H9 (cell line): ENCODE measurements at regions not wholly inside any gene's neighbourhood (a gene's known extent, or its start where the extent isn't known, plus 50 kb on each side); places are given as distances from the start of the nearest gene placed in this dataset.

Source experiments
- DNase-seq: peaks from one replicate; pipeline ENCODE4 v3.0.0-alpha.2; 2017
- H2AFZ ChIP-seq: one replicate; pipeline ENCODE4 v1.6.1; 2013; ENCODE audit warnings: mild to moderate bottlenecking, low read length, control low read depth, moderate library complexity
- H2AK5ac ChIP-seq: 2 replicates; pipeline ENCODE4 v1.6.1; 2013; ENCODE audit warnings: low read length, control low read depth, mixed read lengths; ENCODE audit not compliant: insufficient read length
- H2BK120ac ChIP-seq: one replicate; pipeline ENCODE4 v1.6.1; 2013; ENCODE audit warnings: low read depth, mild to moderate bottlenecking, low read length, control low read depth, inconsistent platforms; ENCODE audit not compliant: poor library complexity, severe bottlenecking
- H2BK12ac ChIP-seq: 2 replicates; pipeline ENCODE4 v1.6.1; 2013; ENCODE audit warnings: low read length, control low read depth, mixed read lengths, low read depth; ENCODE audit not compliant: insufficient read length
- H2BK15ac ChIP-seq: 2 replicates; pipeline ENCODE4 v1.6.1; 2013; ENCODE audit warnings: low read depth, low read length, control low read depth
- H2BK20ac ChIP-seq: one replicate; pipeline ENCODE4 v1.6.1; 2013; ENCODE audit warnings: low read depth, mild to moderate bottlenecking, low read length, control low read depth, inconsistent platforms; ENCODE audit not compliant: poor library complexity, severe bottlenecking
- H2BK5ac ChIP-seq: 2 replicates; pipeline ENCODE4 v1.6.1; 2013; ENCODE audit warnings: low read length, control low read depth, mixed read lengths; ENCODE audit not compliant: insufficient read length
- H3K14ac ChIP-seq: 2 replicates; pipeline ENCODE4 v1.6.1; 2013; ENCODE audit warnings: low read length, control low read depth; ENCODE audit not compliant: insufficient read depth
- H3K18ac ChIP-seq: 2 replicates; pipeline ENCODE4 v1.6.1; 2013; ENCODE audit warnings: low read depth, mild to moderate bottlenecking, mixed read lengths, low read length, control low read depth; ENCODE audit not compliant: insufficient read length
- H3K23ac ChIP-seq: 2 replicates; pipeline ENCODE4 v1.6.1; 2013; ENCODE audit warnings: low read length, control low read depth, mixed read lengths, low read depth; ENCODE audit not compliant: insufficient read length
- H3K23me2 ChIP-seq: 2 replicates; pipeline ENCODE4 v1.6.1; 2013; ENCODE audit warnings: low read depth, mild to moderate bottlenecking, mixed read lengths, low read length, control low read depth; ENCODE audit not compliant: insufficient read length, poor library complexity, severe bottlenecking
- H3K27ac ChIP-seq: 2 replicates; pipeline ENCODE4 v1.5.1; 2013; ENCODE audit warnings: low read length, control low read depth, mixed read lengths, low read depth; ENCODE audit not compliant: insufficient read length
- H3K27me3 ChIP-seq: 2 replicates; pipeline ENCODE4 v1.6.1; 2013; ENCODE audit warnings: low read length, control low read depth, inconsistent platforms; ENCODE audit not compliant: insufficient read depth
- H3K4ac ChIP-seq: 2 replicates; pipeline ENCODE4 v1.6.1; 2013; ENCODE audit warnings: low read depth, mild to moderate bottlenecking, control low read depth, inconsistent platforms, low read length, moderate library complexity
- H3K4me1 ChIP-seq: 2 replicates; pipeline ENCODE4 v1.6.1; 2013; ENCODE audit warnings: low read length, control low read depth, inconsistent platforms; ENCODE audit not compliant: insufficient read depth
- H3K4me2 ChIP-seq: 2 replicates; pipeline ENCODE4 v1.6.1; 2013; ENCODE audit warnings: low read length, control low read depth, mixed read lengths; ENCODE audit not compliant: insufficient read length, insufficient read depth
- H3K56ac ChIP-seq: 2 replicates; pipeline ENCODE4 v1.6.1; 2013; ENCODE audit warnings: low read depth, mild to moderate bottlenecking, mixed read lengths, low read length, control low read depth; ENCODE audit not compliant: insufficient read length
- H3K79me1 ChIP-seq: 2 replicates; pipeline ENCODE4 v1.6.1; 2013; ENCODE audit warnings: low read depth, mild to moderate bottlenecking, moderate library complexity, low read length, control low read depth, inconsistent platforms; ENCODE audit not compliant: insufficient read depth, poor library complexity, severe bottlenecking
- H3K79me2 ChIP-seq: 2 replicates; pipeline ENCODE4 v1.6.1; 2013; ENCODE audit warnings: low read length, control low read depth, inconsistent platforms; ENCODE audit not compliant: insufficient read depth
- H3K9ac ChIP-seq: 2 replicates; pipeline ENCODE4 v1.6.1; 2013; ENCODE audit warnings: low read length, control low read depth, mixed read lengths; ENCODE audit not compliant: insufficient read length; ENCODE audit errors: extremely low read depth
- H3K9me3 ChIP-seq: one replicate; pipeline ENCODE4 v1.6.1; 2013; ENCODE audit warnings: low read depth, low read length, inconsistent platforms; ENCODE audit not compliant: control insufficient read depth
- H3T11ph ChIP-seq: one replicate; pipeline ENCODE4 v1.6.1; 2013; ENCODE audit warnings: mild to moderate bottlenecking, low read length, control low read depth, inconsistent platforms
- H4K20me1 ChIP-seq: one replicate; pipeline ENCODE4 v1.6.1; 2013; ENCODE audit not compliant: control insufficient read depth, insufficient read length, insufficient read depth
- H4K5ac ChIP-seq: 2 replicates; pipeline ENCODE4 v1.6.1; 2013; ENCODE audit warnings: low read depth, mild to moderate bottlenecking, mixed read lengths, low read length, control low read depth; ENCODE audit not compliant: insufficient read length
- H4K8ac ChIP-seq: replicated peaks from 2 replicates; pipeline ENCODE4 v1.6.1; 2013; ENCODE audit warnings: low read length, control low read depth, mixed read lengths, low read depth; ENCODE audit not compliant: insufficient read length
- H4K91ac ChIP-seq: 2 replicates; pipeline ENCODE4 v1.6.1; 2013; ENCODE audit warnings: low read depth, mild to moderate bottlenecking, moderate library complexity, mixed read lengths, low read length, control low read depth; ENCODE audit not compliant: insufficient read length
- H3K27ac Mint-ChIP-seq, 3 experiments: 2 replicates in 2 of 3; 3 replicates in 1 of 3; pipeline ENCODE4 v1.8.0; 2020 to 2021; ENCODE audit warnings: mixed read lengths in 3 of 3, mild to moderate bottlenecking in 1 of 3, moderate library complexity in 1 of 3
- H3K27me3 Mint-ChIP-seq: 2 replicates; pipeline ENCODE4 v1.8.0; 2021; ENCODE audit warnings: low read depth, mild to moderate bottlenecking, moderate library complexity, mixed read lengths
- H3K36me3 Mint-ChIP-seq, 3 experiments: 2 replicates in 2 of 3; 3 replicates in 1 of 3; pipeline ENCODE4 v1.8.0; 2020 to 2021; ENCODE audit warnings: low read depth in 3 of 3, mixed read lengths in 3 of 3; ENCODE audit not compliant: insufficient read depth in 1 of 3
- H3K4me1 Mint-ChIP-seq, 2 experiments: 2 replicates each; pipeline ENCODE4 v1.8.0; 2020; ENCODE audit warnings: mixed read lengths in 2 of 2
- H3K4me3 Mint-ChIP-seq, 2 experiments: 2 replicates in 1 of 2; 3 replicates in 1 of 2; pipeline ENCODE4 v1.8.0; 2020 to 2021; ENCODE audit warnings: mild to moderate bottlenecking in 2 of 2, mixed read lengths in 2 of 2, moderate library complexity in 1 of 2
- H3K9me3 Mint-ChIP-seq, 2 experiments: 2 replicates in 1 of 2; 3 replicates in 1 of 2; pipeline ENCODE4 v1.8.0; 2020; ENCODE audit warnings: mild to moderate bottlenecking in 2 of 2, mixed read lengths in 2 of 2, moderate library complexity in 1 of 2
- WGBS: extraction: QIAGEN DNeasy Blood & Tissue Kit; methylation state at CpG from one replicate; pipeline ENCODE4 v1.1.7; 2013; ENCODE audit warnings: missing lambda C conversion rate, low lambda C conversion rate, mixed read lengths; ENCODE audit not compliant: insufficient read length; ENCODE audit errors: extremely low coverage; 5-methylcytosine and 5-hydroxymethylcytosine counted together
- TF ChIP-seq, protein P1 (sequence below): fragments of 200-600 bp; sonication (generic); conservative IDR thresholded peaks from 3 replicates; pipeline ENCODE4 v1.8.0; 2021; ENCODE audit warnings: antibody characterized with exemption, mild to moderate bottlenecking

DNA sequence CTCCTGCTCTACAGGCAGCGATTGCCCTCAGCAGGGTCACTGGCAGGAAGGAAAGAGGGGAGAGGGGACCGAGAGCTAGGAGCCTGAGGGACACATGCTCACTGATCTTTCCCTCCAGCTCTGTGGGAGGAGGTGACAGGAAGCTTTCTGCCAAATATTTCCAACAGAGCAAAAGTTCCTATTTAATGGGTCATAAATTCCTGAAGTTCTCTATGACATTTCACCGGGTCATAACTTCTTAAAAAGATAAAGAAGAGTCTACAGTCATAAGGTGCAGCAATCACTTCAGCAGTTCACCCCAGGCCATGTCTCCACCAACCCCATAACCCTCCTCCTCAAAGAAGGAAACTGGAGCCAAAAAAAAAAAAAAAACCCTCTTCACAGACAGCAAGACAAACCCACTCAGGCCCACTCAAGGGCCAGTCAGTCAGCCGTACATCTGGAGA lies 481.1 kb downstream of the NR2F1-AS1 start:
- no peak overlapping the region for H4K91ac ChIP-seq
- no peak for DNase-seq
- no peak overlapping the region for H3K4ac ChIP-seq
- no peak overlapping the region for H3T11ph ChIP-seq
- Mint-ChIP-seq H3K4me3 (no peak overlapping the region), H3K4me1 (no peaks in the 10 kb centered on the region), H3K27ac (0 out of 7 replicates have a peak overlapping the region, but pooled peaks of 1 of the 3 experiments have one; percentile 43), H3K36me3 (no peaks in the 10 kb centered on the region), H3K27me3 (no peaks in the 10 kb centered on the region), H3K9me3 (peaks cover 0 to 2% of the 10 kb centered on the region in 2 experiments; a peak in 1 of 5 replicates)
- H3K14ac ChIP-seq = no peak overlapping the region
- no peak overlapping the region for H3K9ac ChIP-seq
- H3K56ac ChIP-seq = no peak overlapping the region
- H3K79me2 ChIP-seq = no peaks in the 10 kb centered on the region
- H3K79me1 ChIP-seq = no peaks in the 10 kb centered on the region
- no peak overlapping the region for H3K4me2 ChIP-seq
- no peak overlapping the region for H3K18ac ChIP-seq
- H4K8ac ChIP-seq = no peak overlapping the region
- TF ChIP-seq, protein P1, sequence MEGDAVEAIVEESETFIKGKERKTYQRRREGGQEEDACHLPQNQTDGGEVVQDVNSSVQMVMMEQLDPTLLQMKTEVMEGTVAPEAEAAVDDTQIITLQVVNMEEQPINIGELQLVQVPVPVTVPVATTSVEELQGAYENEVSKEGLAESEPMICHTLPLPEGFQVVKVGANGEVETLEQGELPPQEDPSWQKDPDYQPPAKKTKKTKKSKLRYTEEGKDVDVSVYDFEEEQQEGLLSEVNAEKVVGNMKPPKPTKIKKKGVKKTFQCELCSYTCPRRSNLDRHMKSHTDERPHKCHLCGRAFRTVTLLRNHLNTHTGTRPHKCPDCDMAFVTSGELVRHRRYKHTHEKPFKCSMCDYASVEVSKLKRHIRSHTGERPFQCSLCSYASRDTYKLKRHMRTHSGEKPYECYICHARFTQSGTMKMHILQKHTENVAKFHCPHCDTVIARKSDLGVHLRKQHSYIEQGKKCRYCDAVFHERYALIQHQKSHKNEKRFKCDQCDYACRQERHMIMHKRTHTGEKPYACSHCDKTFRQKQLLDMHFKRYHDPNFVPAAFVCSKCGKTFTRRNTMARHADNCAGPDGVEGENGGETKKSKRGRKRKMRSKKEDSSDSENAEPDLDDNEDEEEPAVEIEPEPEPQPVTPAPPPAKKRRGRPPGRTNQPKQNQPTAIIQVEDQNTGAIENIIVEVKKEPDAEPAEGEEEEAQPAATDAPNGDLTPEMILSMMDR = no peak
- H3K4me1 ChIP-seq = no peaks in the 10 kb centered on the region
- H3K27me3 ChIP-seq = no peaks in the 10 kb centered on the region
- H3K23ac ChIP-seq = no peak overlapping the region
- H2BK20ac ChIP-seq = no peak overlapping the region
- H3K23me2 ChIP-seq = no peaks in the 10 kb centered on the region
- no peaks in the 10 kb centered on the region for H4K20me1 ChIP-seq
- H4K5ac ChIP-seq = no peak overlapping the region
- no peak overlapping the region for H2BK15ac ChIP-seq
- no peak overlapping the region for H2BK5ac ChIP-seq
- H2BK120ac ChIP-seq = no peak overlapping the region
- no peak overlapping the region for H2AK5ac ChIP-seq
- no peak overlapping the region for H3K27ac ChIP-seq
- H2BK12ac ChIP-seq = no peak overlapping the region
- WGBS = no CpG with 5 or more reads among the region's 4 CpGs
- no peak overlapping the region for H2AFZ ChIP-seq
- no peaks in the 10 kb centered on the region for H3K9me3 ChIP-seq
